HFFc6 (cell line): ENCODE measurements at regions not wholly inside any gene's neighbourhood (a gene's known extent, or its start where the extent isn't known, plus 50 kb on each side); places are given as distances from the start of the nearest gene placed in this dataset.

ENCODE experiments used
- DNase-seq: peaks from one replicate; pipeline ENCODE4 v3.0.0-alpha.2; 2018
- H3K27ac Mint-ChIP-seq: 2 replicates; pipeline ENCODE4 v1.8.0; 2020; ENCODE audit warnings: mild to moderate bottlenecking, mixed read lengths
- H3K27me3 Mint-ChIP-seq: 2 replicates; pipeline ENCODE4 v1.8.0; 2021; ENCODE audit warnings: mild to moderate bottlenecking, moderate library complexity, mixed read lengths; ENCODE audit not compliant: insufficient read depth
- H3K36me3 Mint-ChIP-seq: 2 replicates; pipeline ENCODE4 v1.8.0; 2021; ENCODE audit warnings: low read depth, mixed read lengths
- H3K4me1 Mint-ChIP-seq: 2 replicates; pipeline ENCODE4 v1.8.0; 2020; ENCODE audit warnings: low read depth, mixed read lengths
- H3K4me3 Mint-ChIP-seq: 2 replicates; pipeline ENCODE4 v1.8.0; 2020; ENCODE audit warnings: mild to moderate bottlenecking, moderate library complexity, mixed read lengths
- H3K9me3 Mint-ChIP-seq: 2 replicates; pipeline ENCODE4 v1.8.0; 2020; ENCODE audit warnings: mild to moderate bottlenecking, mixed read lengths
- TF ChIP-seq, protein P1 (sequence below): fragments of 200-600 bp; sonication (generic); IDR thresholded peaks from 2 replicates; pipeline ENCODE4 v1.5.0; 2021; ENCODE audit warnings: antibody characterized with exemption, mild to moderate bottlenecking

- Mint-ChIP-seq H3K27ac (no peak overlapping the region), H3K4me1 (no peaks in the 10 kb centered on the region), H3K36me3 (no peaks in the 10 kb centered on the region), H3K4me3 (no peak overlapping the region), H3K27me3 (peaks cover 4% of the 10 kb centered on the region; the same call in 1 of the 2 replicates), H3K9me3 (peaks cover 7% of the 10 kb centered on the region; the same call in 1 of the 2 replicates)
- TF ChIP-seq, protein P1, sequence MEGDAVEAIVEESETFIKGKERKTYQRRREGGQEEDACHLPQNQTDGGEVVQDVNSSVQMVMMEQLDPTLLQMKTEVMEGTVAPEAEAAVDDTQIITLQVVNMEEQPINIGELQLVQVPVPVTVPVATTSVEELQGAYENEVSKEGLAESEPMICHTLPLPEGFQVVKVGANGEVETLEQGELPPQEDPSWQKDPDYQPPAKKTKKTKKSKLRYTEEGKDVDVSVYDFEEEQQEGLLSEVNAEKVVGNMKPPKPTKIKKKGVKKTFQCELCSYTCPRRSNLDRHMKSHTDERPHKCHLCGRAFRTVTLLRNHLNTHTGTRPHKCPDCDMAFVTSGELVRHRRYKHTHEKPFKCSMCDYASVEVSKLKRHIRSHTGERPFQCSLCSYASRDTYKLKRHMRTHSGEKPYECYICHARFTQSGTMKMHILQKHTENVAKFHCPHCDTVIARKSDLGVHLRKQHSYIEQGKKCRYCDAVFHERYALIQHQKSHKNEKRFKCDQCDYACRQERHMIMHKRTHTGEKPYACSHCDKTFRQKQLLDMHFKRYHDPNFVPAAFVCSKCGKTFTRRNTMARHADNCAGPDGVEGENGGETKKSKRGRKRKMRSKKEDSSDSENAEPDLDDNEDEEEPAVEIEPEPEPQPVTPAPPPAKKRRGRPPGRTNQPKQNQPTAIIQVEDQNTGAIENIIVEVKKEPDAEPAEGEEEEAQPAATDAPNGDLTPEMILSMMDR: no peak
- no peak for DNase-seq
Observed at GRCh38 chr9:107839371-107839770, 349.8 kb upstream of the KLF4 start.

DNA sequence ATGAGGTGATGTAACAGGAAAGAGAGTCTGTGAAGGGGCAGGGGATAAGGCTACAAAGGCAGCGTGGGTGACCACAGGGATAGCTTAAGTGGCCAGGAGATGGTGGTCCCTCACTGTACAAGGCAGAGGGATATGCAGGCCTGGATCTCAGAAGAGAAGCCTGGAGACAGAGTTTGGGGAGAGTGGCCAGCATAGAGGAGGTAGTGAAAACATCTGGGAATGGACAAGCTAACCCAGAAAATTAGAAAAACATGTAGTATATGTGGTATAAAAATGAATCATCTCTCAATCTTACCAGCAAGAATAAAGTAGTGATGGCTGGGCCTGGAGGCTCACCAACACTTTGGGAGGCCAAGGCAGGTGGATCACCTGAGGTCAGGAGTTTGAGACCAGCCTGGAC is 349.2 kb upstream of the KLF4 start:
- peaks cover 4% of the 10 kb centered on the region; the same call in 1 of the 2 replicates for H3K27me3 Mint-ChIP-seq
- H3K27ac Mint-ChIP-seq: no peak overlapping the region
- H3K9me3 Mint-ChIP-seq: peaks cover 7% of the 10 kb centered on the region; the same call in 1 of the 2 replicates
- no peak overlapping the region for H3K4me3 Mint-ChIP-seq
- no peak for DNase-seq
- H3K36me3 Mint-ChIP-seq: no peaks in the 10 kb centered on the region
- H3K4me1 Mint-ChIP-seq: no peaks in the 10 kb centered on the region
- TF ChIP-seq, protein P1: no peak

GRCh38 chr9:107836300-107836699 is 346.7 kb upstream of the KLF4 start:
- Mint-ChIP-seq H3K36me3 (no peaks in the 10 kb centered on the region), H3K9me3 (peaks cover 7% of the 10 kb centered on the region; the same call in 1 of the 2 replicates), H3K27me3 (peaks cover 4% of the 10 kb centered on the region; the same call in 1 of the 2 replicates), H3K27ac (no peak overlapping the region), H3K4me3 (no peak overlapping the region), H3K4me1 (no peaks in the 10 kb centered on the region)
- TF ChIP-seq, protein P1: no peak
- DNase-seq: no peak

GRCh38 chr9:107833295-107833694 is 343.7 kb upstream of the KLF4 start:
- Mint-ChIP-seq H3K9me3 (peaks cover 7% of the 10 kb centered on the region; the same call in 1 of the 2 replicates), H3K4me1 (no peaks in the 10 kb centered on the region), H3K27me3 (peaks cover 2% of the 10 kb centered on the region; the same call in 1 of the 2 replicates), H3K27ac (no peak overlapping the region), H3K4me3 (no peak overlapping the region), H3K36me3 (no peaks in the 10 kb centered on the region)
- no peak for DNase-seq
- TF ChIP-seq, protein P1: no peak

DNA sequence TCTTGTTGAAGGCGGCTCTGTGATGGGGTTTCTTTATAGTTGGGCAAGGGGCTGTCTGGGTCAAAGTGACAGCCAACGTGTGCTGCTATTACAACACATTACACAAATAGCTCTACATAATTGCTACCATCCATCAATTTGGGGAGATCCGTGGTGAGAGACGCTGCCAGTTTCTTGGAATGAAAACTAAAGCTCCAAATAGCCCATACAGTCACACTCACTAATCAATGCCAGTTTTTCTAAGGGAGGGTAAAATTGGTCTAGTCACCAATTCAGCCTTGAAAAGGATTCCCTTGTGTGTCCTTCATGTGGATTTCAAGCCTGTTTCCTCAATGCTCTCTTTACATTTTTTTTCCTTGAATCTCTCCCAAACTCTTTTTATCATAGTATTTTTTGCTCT is 343.3 kb upstream of the KLF4 start:
- Mint-ChIP-seq H3K27me3 (peaks cover 2% of the 10 kb centered on the region; the same call in 1 of the 2 replicates), H3K27ac (no peak overlapping the region)

More for the DNA sequence above, 343.3 kb upstream of the KLF4 start:
- DNase-seq: no peak
- TF ChIP-seq, protein P1: no peak
- Mint-ChIP-seq H3K4me1 (no peaks in the 10 kb centered on the region), H3K4me3 (no peak overlapping the region), H3K9me3 (peaks cover 7% of the 10 kb centered on the region; the same call in 1 of the 2 replicates), H3K36me3 (no peaks in the 10 kb centered on the region)
